ENCODE measurements at regions not wholly inside any gene's neighbourhood (a gene's known extent, or its start where the extent isn't known, plus 50 kb on each side); places are given as distances from the start of the nearest gene placed in this dataset.
"Not testable (repeated sequence)": the region's sequence is repeated elsewhere in the genome, so short reads cannot be mapped to it uniquely, and the experiment has no call there.

DNA sequence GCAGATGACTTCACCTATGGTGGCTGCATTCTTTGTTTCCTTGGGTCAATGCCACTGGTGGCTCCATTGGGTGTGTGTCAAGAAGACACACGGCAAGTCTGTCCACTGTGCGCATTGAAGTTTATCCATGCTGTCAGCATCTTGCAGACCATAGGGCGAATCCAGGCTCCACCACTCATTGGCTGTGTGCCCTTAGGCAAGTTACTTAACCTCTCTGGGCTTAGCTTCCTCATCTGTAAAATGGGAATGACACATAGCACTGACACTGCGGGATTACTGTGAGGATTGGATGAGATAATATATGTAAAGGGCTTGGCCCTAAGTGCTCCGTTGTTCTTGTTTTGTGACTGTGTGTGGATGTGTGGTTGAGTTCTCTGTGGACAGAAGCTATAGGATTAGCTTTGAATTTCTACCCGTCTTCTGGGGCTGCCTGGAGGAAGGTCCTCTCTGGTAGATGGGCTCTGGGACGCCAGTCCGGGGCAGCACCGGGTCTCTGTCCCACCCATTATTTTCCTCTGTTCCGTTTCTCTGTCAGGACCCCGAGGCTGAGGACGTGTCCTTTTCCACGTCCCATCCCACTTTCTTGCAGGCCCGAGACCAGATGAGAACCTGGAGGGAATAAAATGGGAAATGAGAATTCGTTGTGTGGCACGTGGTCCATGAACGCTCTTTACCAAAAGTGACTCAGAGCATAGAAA is 178.4 kb downstream of the IRF8 start:
- TF ChIP-seq FOXK2 (IDR thresholded peaks at IDR 0.05), result no peak
- TF ChIP-seq CTBP1 (IDR thresholded peaks at IDR 0.05; ENCODE audit: borderline replicate concordance), result no peak
- no peak for TF ChIP-seq ARNT (IDR thresholded peaks at IDR 0.05)
- no peak for TF ChIP-seq HDGF (IDR thresholded peaks at IDR 0.05; ENCODE audit: borderline replicate concordance)
- TF ChIP-seq ZNF384 (IDR thresholded peaks at IDR 0.05), result no peak
- TF ChIP-seq SUZ12 (IDR thresholded peaks at IDR 0.05), result no peak
- no peak for TF ChIP-seq BHLHE40 (IDR thresholded peaks at IDR 0.05; ENCODE audit: borderline replicate concordance)
- TF ChIP-seq ELF4 (IDR thresholded peaks at IDR 0.05), result no peak
- TF ChIP-seq L3MBTL2 (conservative IDR thresholded peaks at IDR 0.05), result no peak
- ChIA-PET POLR2A (no interaction called here), CTCF (no interaction called here)
- no peak for DNase-seq (ENCODE audit: extremely low spot score)

DNA sequence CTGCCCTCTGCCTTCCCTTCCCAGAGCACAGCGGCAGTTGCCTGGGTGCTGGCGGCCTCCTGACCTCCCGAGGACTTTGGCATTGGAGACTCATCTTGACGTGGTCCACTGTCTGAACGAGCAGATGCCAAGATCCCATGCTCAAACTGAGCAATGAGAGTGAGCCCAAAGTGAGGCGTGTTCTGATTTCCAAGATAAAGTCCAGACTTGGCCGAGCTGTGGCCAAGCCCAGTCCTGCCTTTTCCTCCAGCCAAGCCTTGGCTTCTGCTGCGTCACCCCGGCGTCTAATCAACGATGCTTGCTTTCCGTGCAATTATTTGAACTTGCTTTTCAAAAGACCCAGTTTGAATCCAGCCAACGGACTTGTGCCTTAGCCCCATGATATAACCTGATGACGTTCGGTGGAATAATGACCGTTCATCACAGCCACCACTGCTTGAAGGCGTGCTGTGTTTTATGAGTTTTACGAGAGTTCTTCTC is 179.2 kb downstream of the IRF8 start:
- ChIA-PET POLR2A (no interaction called here), CTCF (interaction anchor here (1.6 kb wide), 1 partner anchor 439 kb away, joined by 4 read pairs; no protein-coding TSS in a partner anchor)
- no peak for TF ChIP-seq HDGF (IDR thresholded peaks at IDR 0.05; ENCODE audit: borderline replicate concordance)
- DNase-seq (ENCODE audit: extremely low spot score), result no peak

DNA sequence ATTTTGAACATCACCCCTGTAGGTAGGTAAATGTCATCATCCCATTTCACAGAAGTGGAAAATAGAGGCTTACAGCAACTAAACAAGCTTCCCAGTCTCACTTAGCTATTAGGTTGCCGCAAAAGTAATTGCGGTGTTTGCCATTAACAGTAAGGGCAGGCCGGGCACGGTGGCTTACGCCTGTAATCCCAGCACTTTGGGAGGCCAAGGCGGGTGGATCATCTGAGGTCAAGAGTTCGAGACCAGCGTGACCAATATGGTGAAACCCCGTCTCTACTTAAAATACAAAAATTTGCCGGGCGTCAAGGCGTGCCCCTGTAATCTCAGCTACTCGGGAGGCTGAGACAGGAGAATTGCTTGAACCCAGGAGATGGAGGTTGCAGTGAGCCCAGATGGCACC is 179.7 kb downstream of the IRF8 start:
- POLR2A ChIA-PET; DNase-seq (ENCODE audit: extremely low spot score): not testable (repeated sequence)
- CTCF ChIA-PET, result interaction anchor here (1.6 kb wide), 1 partner anchor 439 kb away, joined by 4 read pairs; no protein-coding TSS in a partner anchor

DNA sequence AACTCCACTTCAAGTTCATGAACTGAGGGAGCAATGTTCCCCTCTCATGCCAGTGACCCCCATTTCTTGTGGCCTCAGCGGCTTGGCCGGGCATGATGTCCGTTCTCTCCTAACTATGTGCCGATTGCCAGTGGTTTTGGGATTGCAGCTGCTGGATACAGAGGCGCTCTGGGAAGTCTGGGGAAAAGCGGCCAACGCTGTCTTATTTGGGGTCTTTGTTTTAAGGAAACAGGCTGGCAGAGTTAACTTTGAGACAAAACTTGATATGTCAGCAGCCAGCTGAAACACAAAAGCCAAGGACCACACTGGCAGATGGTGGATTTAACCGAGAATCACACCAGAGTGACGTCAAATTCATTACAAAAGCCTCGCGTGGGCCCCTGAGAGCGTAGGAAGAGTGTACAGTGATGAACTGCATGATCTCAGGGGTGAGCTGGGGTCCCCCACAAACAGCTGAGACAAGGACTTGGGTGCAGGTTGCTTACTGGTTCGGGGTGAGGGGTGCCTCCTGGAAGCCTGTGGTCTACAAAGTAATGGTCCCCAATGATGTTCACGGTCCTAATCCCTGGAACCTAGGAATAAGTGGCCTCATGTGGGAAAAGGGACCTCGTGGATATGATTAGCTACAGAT is 180.4 kb downstream of the IRF8 start:
- no peak for DNase-seq (ENCODE audit: extremely low spot score)
- no peak for TF ChIP-seq FOXK2 (IDR thresholded peaks at IDR 0.05)
- no peak for TF ChIP-seq SUZ12 (IDR thresholded peaks at IDR 0.05)
- TF ChIP-seq ELF4 (IDR thresholded peaks at IDR 0.05), result no peak
- TF ChIP-seq NFRKB (IDR thresholded peaks at IDR 0.05), result no peak
- TF ChIP-seq L3MBTL2 (conservative IDR thresholded peaks at IDR 0.05), result no peak
- TF ChIP-seq LEF1 (IDR thresholded peaks at IDR 0.05; ENCODE audit: borderline replicate concordance), result no peak
- TF ChIP-seq ZNF384 (IDR thresholded peaks at IDR 0.05), result no peak
- TF ChIP-seq, protein P1, sequence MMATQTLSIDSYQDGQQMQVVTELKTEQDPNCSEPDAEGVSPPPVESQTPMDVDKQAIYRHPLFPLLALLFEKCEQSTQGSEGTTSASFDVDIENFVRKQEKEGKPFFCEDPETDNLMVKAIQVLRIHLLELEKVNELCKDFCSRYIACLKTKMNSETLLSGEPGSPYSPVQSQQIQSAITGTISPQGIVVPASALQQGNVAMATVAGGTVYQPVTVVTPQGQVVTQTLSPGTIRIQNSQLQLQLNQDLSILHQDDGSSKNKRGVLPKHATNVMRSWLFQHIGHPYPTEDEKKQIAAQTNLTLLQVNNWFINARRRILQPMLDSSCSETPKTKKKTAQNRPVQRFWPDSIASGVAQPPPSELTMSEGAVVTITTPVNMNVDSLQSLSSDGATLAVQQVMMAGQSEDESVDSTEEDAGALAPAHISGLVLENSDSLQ (IDR thresholded peaks at IDR 0.05), result no peak
- TF ChIP-seq HDGF (IDR thresholded peaks at IDR 0.05; ENCODE audit: borderline replicate concordance), result no peak
- TF ChIP-seq TARDBP (IDR thresholded peaks at IDR 0.05), result no peak
- TF ChIP-seq FOXM1 (IDR thresholded peaks at IDR 0.05; ENCODE audit: borderline replicate concordance), result no peak
- no peak for TF ChIP-seq SP1 (IDR thresholded peaks at IDR 0.05)
- no peak for TF ChIP-seq CTBP1 (IDR thresholded peaks at IDR 0.05; ENCODE audit: borderline replicate concordance)
- ChIA-PET POLR2A (no interaction called here), CTCF (interaction anchor here (1.6 kb wide), 1 partner anchor 438 kb away, joined by 4 read pairs; no protein-coding TSS in a partner anchor)

DNA sequence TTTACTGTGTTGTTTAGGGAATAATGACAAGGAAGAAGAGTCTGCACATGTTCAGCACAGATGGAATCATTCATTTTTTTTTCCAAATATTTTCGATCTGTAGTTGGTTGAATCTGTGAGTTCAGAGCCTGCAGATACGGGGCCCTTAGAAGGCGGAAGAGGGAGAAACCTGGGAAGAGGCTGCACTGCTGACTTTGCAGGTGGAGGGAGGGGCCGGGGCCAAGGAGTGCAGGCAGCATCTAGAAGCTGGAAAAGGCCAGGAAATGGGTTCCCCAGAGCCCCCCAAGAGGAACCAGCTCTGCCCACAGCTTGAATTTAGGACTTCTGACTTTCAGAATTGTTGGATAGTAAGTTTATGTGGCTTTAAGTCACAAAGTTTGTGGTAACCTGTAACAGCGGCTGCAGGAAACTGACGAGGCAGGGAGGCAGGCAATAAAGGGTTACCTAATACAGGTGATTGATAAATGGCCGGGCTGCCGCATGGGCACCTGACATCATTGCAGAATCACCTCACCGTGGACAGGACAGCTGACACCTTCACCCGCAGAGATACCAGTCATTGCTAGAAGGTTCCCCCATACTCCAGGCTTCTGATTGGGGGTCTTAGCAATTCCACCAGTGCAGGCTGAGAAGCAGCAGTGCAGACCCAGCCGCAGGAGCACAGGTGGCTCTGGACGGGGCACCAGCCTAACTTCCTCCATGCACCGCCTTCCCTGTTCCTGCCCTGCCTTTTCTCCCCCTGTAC is 181.3 kb downstream of the IRF8 start:
- ChIA-PET POLR2A (no interaction called here), CTCF (no interaction called here)
- TF ChIP-seq TARDBP (IDR thresholded peaks at IDR 0.05), result no peak
- TF ChIP-seq CTBP1 (IDR thresholded peaks at IDR 0.05; ENCODE audit: borderline replicate concordance), result no peak
- no peak for TF ChIP-seq SP1 (IDR thresholded peaks at IDR 0.05)
- no peak for TF ChIP-seq NFRKB (IDR thresholded peaks at IDR 0.05)
- TF ChIP-seq ARNT (IDR thresholded peaks at IDR 0.05), result no peak
- TF ChIP-seq FOXA1 (IDR thresholded peaks at IDR 0.05), result no peak
- TF ChIP-seq BHLHE40 (IDR thresholded peaks at IDR 0.05; ENCODE audit: borderline replicate concordance), result no peak
- TF ChIP-seq FOXM1 (IDR thresholded peaks at IDR 0.05; ENCODE audit: borderline replicate concordance), result no peak
- DNase-seq (ENCODE audit: extremely low spot score), result no peak

DNA sequence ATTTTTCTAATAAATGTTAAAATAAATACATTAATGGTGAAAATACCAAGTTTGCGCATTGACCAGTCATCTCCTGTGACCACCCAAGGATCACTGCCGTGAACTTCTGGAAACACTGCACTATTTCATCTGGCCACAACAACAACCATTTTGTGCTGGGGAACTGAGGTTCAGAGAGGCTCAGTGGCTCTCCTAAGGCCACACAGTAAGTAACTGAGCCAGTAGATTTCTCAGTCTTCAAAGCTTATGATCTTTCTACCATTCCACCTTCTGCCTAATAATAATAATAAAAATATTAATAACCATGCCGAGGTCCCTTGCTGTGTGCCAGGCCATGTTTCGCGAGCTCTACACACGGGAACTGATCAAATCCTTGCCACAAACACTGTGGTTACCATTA is 182.0 kb downstream of the IRF8 start:
- no peak for DNase-seq (ENCODE audit: extremely low spot score)
- no peak for TF ChIP-seq L3MBTL2 (conservative IDR thresholded peaks at IDR 0.05)
- no peak for TF ChIP-seq ZNF384 (IDR thresholded peaks at IDR 0.05)
- ChIA-PET POLR2A (no interaction called here), CTCF (no interaction called here)

DNA sequence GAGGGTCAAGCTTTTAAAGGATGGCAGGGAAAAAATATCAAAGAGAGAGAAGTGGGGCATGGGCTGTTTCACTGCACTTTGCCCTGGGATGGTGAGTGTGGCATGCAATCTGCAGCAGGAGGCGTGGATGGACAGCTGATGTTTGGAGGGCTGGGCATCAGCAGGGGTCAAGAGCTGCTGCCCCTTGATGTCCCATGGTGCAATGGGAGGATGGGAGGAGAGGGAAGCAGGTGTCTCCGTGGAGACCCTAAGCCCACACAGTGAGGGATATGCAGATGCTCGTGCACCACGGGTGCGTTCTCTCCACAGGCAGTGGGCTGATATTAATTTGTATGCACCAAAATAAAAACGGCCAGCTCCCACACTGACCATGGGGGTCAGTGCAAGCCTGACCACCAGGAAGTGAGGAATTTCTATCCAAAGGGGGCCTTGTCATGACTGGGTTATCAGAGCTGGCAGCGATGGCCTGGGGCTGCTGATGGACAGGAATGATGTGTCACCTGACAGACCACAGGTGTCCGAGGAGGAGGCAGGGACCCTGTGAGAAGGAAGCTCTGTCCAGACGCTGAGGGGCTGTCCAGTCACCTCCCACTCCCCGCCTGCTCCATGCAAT is 183.6 kb downstream of the IRF8 start:
- DNase-seq (ENCODE audit: extremely low spot score), result no peak
- ChIA-PET POLR2A (no interaction called here), CTCF (no interaction called here)
- TF ChIP-seq SUZ12 (IDR thresholded peaks at IDR 0.05), result no peak
- no peak for TF ChIP-seq ELF4 (IDR thresholded peaks at IDR 0.05)
- TF ChIP-seq NFRKB (IDR thresholded peaks at IDR 0.05), result no peak
- no peak for TF ChIP-seq SP1 (IDR thresholded peaks at IDR 0.05)
- TF ChIP-seq LEF1 (IDR thresholded peaks at IDR 0.05; ENCODE audit: borderline replicate concordance), result no peak
- no peak for TF ChIP-seq HDGF (IDR thresholded peaks at IDR 0.05; ENCODE audit: borderline replicate concordance)
- no peak for TF ChIP-seq L3MBTL2 (conservative IDR thresholded peaks at IDR 0.05)
- no peak for TF ChIP-seq CTBP1 (IDR thresholded peaks at IDR 0.05; ENCODE audit: borderline replicate concordance)
- no peak for TF ChIP-seq ZNF384 (IDR thresholded peaks at IDR 0.05)
- TF ChIP-seq BHLHE40 (IDR thresholded peaks at IDR 0.05; ENCODE audit: borderline replicate concordance), result no peak
- TF ChIP-seq, protein P1 (IDR thresholded peaks at IDR 0.05), result no peak
- TF ChIP-seq FOXK2 (IDR thresholded peaks at IDR 0.05), result no peak
- TF ChIP-seq TARDBP (IDR thresholded peaks at IDR 0.05), result no peak
- TF ChIP-seq FOXM1 (IDR thresholded peaks at IDR 0.05; ENCODE audit: borderline replicate concordance), result no peak
